Activated T-cell treated with anti-CD3 and anti-CD28 coated beads for 1 hour (primary cell): ENCODE measurements at regions not wholly inside any gene's neighbourhood (a gene's known extent, or its start where the extent isn't known, plus 50 kb on each side); places are given as distances from the start of the nearest gene placed in this dataset.
"Not testable (repeated sequence)": the region's sequence is repeated elsewhere in the genome, so short reads cannot be mapped to it uniquely, and the experiment has no call there.

ENCODE experiments used
- DNase-seq: peaks from one replicate; pipeline ENCODE4 v3.0.0-alpha.2; 2020; ENCODE audit warnings: low read depth

DNA sequence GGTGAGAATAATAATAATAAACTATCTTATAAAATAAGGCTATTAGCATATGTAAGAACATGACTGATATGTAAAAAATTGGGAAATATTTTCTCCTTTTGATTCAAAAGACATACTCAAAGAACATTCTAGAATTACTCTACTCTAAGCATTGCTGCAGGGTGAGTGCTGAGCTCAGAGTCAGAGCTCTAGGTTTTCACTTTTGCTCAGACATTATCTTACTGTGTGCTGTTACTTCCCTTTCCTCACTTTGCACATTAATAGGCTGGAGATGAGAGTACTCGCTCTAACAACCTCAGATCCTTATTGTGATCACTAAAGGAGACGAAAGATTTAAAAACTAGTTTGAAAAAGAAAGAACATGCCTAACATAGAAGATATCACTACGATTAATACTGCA lies 99.4 kb upstream of the C9orf72 start:
- DNase-seq, result no peak

DNA sequence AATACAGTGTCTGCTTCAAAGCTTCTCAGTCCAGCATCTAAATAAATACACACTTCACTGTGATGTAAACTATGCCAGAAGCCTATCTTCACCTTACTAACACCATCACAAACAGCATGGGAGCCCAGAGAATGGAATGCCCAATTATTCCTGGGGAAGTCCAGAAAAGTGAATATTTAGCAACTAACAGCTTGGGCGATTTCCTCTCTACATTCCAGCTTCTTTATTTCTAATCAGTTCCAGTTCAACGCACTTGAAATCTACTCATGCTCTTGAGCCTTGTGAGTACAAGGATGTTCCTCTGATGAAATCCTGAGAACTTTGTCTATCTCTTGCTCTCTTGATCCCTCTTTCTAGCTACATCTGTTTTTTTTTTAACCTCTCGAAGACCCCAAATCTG lies 100.4 kb upstream of the C9orf72 start:
- no peak for DNase-seq

DNA sequence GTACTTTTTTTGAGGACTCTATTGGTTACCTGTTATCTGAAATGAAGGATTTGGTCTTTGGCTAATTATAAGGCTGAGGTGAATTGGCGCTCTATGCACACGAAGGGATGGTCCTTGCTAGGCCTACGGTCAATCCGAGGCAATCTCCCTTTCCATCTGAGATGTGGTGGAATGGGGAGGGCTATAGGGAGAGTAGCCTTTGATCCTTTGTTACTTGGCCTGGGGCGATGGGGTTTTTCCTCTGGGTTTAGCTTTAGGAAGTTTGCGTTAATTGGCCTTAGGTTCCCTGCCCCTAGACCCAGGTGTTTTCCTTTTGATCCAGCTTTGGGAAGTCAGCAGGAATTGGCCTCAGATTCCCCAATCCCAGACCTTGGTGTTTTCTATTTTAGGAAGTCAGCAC lies 102.1 kb upstream of the C9orf72 start:
- DNase-seq, result no peak

DNA sequence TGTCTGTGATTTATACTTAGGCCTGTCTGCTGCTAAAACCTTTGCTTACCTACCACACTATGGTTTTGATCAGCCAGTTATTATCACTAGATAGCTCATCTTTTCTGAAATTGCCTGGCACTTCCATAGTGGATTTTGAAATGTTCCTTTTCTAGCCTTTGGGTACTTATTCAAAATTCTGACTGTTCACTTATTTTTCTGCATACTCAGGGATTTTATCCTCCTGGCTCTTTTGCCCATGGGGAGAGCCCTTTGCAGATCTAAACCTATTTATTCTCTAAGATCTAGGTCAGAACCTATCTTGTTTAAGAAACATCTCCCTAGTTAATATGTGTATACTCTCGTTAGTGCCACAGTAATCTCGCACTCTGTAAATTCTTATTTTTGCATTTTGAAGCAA lies 103.5 kb upstream of the C9orf72 start:
- no peak for DNase-seq

DNA sequence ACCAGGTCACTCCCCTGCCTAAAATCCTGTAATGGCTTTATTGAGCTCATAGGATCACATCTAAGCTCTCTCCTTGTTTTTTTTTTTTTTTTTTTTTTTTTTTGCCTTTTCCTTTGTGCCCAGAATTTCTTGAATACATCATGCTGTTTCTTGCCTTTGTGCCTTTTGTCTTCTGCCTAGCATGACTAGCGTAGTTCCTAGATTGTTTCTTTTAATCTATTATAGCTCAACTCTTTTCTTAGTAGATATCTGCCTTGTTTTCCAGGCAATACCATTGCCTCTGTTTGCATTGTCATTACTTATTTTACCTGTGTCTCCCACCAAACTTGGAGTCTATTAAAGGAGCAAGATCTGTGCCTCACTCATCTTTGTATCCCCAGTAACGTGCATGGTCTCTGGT lies 106.1 kb upstream of the C9orf72 start:
- DNase-seq, result no peak

DNA sequence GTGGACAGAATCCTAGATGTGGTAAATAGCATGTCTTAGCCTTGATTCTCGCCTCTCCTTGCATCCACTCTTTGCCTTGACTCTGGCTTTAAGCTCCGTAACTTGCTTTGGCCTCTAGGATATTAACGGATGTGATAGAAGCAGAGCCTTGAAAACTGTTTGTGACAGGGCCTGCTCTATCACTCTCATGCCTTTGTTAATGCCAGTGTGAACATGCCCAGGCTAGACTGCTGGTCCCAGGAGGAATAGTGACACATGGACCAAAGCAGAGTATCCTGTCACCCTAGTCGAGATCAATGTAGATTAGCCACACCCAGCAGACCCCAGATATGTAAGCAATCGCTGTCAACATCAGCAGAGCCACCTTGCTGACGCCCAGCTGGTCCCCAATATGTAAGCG lies 109.9 kb upstream of the C9orf72 start:
- no peak for DNase-seq

DNA sequence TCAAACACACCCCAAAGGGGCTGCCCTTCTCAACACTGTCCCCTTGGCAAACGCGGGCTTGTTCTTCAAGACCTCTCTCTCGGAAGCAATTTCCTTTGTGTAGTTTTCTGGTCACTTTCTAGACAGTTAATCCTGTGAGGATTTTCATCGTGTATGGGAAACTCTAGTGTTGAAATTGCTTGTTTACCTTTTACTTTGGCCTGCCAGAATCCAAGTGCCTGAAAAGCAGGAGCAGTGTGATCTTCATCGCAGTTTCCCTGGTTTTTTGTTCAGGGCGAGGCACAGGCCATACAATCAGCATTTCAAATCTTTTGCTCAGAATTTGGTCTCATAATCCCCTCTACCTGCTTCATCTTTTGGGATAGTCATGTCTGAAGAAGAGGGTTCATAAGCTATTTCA lies 115.7 kb upstream of the C9orf72 start:
- DNase-seq, result no peak

DNA sequence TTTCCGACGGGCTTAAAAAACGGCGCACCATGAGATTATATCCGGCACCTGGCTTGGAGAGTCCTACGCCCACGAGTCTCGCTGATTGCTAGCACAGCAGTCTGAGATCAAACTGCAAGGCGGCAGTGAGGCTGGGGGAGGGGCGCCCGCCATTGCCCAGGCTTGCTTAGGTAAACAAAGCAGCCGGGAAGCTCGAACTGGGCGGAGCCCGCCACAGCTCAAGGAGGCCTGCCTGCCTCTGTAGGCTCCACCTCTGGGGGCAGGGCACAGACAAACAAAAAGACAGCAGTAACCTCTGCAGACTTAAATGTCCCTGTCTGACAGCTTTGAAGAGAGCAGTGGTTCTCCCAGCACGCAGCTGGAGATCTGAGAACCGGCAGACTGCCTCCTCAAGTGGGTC lies 117.5 kb upstream of the C9orf72 start:
- not testable (repeated sequence) for DNase-seq

DNA sequence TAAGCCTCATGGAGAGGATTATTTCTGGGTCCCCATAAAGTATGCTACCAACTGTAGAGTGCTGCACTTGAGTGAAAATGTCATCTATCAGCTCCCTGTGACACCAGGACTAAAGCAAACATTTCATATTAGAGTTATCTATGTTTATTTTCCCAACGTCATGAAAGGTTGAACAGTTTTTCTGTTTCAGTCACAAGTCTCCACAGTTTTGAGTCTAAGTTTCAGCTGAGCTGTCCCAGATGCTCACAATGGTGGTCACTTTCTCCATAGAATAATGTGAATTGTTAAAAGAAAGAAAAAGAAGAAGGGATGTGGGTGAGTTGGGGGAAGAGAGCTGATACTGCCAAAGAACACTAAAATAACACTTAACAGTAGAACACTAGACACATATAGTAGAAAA lies 126.3 kb upstream of the C9orf72 start:
- no peak for DNase-seq

DNA sequence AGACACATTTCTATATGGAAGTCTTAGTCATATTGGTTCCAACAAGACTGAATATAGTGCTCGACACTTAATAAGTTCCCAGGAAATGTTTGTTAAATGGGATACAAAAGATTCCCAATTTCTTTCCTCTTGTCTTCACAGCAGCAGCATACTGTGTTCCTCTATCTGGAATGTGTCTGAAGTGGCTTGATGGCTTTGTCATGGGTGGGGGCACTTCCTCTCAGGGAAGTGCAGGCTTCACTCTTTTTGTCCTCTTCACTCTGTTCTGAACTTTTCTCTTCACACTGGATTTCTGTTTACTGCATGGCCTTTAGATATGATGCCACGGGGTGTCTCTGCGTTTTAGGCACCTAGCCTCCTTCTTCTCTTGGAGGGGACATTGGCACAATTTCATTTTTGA lies 127.7 kb upstream of the C9orf72 start:
- no peak for DNase-seq

DNA sequence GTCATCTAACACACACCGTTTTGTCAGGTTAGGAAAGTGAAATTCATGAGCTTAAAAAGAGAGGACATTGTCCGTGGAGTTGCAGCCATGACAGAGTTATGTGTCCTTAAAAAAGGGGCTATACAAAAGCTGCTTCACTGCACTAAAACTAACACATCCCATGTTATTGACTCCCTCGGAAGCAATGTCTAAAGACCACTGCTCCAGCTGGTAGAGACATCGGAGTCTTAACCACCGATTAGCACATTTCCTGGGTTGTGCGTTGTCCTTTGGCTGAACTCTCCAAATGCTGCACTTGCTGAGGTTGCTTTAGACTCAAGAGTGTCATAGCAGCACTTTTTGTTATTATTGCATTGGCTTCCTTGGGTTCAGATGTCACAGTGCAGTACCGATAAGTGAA lies 128.3 kb upstream of the C9orf72 start:
- no peak for DNase-seq

DNA sequence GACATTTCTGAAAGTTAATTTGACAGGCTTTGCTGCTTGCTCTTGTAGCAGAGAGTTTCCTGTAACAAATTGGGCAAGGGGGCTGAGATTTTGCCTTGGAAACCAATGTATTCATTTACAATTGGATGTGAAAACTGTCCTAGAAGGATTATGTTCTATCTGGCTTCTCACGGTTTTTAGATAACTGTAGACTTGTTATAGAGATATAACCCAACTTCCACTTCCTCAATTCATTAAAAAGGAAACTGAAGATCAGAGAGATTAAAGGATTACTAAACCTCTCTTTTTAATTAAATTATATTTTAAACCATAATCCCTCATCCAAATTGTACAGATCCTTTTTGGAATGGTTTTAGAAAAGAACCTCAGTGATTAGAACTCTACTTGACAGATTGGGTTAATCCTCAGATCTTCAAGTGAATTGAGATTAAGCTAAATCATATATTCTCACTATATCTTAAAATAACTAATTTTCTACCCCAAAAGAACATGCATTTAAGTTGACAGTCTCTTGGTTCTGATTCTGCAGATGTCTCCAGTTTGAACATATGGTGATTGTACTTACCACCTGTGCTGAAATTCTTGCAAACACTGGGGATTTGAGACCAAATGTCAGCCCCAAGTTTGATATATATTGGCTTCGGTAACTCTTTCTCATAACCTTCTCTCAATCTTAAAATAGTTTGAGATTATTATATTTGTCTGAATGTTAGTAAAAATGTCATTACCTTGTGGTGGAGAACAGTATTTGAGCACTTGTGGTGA lies 130.1 kb upstream of the C9orf72 start:
- DNase-seq, result no peak

DNA sequence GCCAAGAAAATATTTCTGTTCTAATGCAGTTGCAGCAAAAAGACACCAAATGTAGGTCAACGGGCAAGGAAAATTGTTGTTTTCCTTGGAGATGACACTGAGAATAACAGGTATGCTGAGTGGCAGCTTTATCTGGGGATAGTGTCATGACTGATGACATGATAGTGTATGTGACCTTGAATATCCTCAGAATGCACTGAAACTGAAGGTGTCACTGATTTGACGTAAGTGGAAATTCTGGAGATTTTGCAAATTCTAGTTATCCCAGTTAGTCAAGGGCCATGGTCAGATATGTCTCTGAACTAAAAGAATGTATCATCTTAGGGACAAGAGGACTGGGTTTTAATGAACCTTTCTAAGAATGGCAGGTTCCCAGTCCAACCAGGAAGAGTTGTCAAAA lies 138.0 kb upstream of the C9orf72 start:
- DNase-seq, result no peak

DNA sequence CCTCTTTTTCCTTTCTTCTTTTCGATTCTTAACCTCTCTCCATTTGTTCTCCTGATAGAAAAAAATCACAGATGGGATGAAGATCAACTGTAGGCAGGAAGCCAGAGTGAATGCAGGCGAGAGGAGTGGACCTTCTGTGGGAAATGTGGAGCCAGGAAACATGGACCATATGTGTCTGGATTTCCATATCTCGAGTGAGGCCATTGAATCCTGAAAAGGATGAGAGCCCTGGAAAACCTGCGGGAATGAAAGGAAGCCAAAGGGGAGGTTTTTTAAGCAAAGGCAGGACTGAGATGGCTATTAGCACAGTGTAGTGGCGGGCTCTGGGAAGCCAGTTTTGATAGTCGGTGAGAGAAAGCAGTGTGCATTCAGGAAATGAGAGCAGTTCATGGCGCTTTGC lies 139.5 kb upstream of the C9orf72 start:
- no peak for DNase-seq

DNA sequence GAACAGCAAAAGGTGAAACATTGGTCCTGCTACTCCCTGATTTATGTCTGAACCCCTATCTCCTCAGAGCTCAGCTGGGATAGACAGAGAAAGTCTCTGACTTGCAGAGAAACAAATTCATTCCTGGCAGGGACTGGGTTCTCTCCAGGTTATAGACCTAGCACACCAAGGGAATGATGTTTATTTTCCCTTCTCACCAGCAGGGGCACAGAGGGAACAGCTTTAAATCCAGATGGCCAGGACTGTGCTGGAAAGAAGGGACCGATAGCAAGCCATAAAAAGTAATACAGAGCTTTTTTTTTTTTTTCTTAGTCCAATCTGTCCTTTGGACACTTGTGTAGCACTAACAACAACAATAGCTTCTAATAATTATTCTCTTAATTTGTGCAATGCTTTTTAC lies 141.1 kb upstream of the C9orf72 start:
- DNase-seq, result no peak

DNA sequence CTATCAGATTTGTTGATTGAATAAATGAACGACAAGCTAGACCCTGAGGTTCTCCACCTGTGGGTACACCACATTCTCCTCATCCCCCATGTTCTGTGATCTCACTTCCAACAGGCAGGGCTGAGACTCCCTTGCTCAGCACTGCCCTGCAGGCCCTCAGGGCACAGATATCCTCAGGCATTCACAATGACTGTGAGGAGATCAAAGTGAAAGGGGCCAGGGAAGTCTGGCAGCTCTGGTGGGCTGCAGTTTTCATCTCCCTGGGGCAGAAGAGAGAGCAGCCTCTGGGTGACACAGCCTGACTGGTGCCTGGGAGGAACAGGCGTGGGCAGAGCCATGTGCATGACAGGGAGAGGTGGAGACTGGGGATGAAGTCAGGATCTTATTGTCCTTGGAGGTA lies 142.4 kb upstream of the C9orf72 start:
- no peak for DNase-seq

DNA sequence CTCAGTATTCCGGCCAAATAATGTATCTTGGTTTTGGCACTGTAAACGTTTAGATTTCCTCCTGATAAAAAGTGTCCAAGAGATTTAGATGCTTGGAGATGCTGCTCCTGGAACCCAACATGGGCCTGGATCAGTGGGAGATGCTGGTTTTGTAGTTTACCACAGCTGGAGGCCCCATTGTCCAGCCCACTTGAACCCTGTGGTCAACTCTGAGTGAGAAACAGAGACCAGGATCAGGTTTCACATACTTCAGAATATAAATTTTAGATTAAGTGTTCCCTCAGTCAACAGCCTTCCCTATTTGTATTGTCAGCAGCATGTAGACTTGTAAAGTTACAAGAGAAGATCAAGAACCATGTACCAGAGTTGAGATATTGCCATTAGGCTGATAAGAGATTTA lies 144.7 kb upstream of the C9orf72 start:
- DNase-seq, result no peak

DNA sequence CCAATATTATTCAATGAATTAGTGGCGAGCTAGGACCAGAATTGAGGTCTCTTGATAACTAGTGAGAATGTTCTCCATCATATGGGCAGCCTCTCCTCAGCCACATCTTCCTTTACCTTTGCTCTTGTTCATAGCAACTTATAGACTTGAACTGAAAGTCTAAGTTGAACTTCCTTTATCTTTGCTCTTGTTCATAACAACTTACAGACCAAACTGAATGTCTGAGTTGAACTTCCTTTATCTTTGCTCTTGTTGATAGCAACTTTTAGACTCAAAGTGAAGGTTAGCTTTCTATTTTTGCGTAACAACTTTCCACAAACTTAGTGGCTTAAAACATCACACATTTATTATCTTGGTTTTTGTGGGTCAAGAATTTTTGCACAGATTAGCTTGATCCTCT lies 146.4 kb upstream of the C9orf72 start:
- no peak for DNase-seq

DNA sequence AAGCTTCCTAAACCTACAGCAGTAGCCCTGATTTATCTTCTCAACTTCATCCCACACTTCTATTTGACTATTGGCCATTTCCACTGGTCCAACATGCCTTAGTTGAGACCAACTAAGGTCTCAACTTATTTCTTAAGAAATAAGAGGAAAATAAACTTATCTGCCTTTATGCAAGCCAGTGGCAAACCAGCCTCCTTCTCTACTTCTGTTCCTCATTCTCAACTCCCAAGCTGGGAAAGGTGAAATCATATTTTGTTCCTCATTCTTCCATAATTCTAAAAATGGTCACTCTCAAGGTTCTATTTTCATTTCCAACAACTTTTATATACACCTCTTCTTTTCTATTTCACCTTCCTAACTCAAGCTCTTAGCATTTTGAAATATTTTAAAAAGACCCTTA lies 149.6 kb upstream of the C9orf72 start:
- no peak for DNase-seq

DNA sequence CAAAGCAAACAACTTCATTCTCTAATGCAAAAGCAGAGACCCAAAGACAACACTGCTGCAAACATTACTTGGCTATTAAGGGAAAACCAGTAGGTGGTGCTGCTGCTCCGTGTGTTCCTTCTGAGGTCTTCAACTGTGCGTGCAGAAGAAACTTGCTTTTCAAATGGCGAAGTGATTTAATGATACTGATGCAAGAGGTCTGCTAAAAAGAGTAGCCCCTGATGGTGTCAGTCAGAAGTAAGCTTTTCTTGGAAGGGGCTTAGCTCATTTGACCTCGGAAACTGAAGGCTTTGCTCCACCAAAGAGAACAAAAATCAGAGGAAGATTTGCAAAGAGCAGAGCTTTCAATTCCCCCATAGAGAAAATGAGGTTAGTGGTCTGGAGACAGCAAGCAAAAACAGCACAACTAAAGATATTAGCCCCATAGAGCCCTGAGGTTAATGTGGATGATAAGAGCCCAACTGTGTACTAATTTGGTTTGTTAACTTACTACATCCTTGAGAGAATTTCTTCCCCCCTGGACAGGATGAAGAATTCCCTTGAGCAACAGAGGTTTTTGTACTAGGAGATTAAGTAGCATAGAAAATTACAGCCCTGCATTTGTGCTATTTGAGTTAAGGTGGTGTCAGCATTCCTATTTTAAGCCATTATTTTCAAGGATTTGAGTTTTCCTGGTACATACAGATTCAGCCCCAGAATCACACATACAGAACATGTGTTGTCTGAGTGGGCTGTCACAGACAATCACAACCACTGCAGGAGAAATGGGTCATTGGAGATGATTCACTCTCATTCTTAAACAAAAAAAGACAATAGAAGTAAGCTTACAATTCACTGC lies 153.2 kb upstream of the C9orf72 start:
- peak; percentile 23 for DNase-seq

DNA sequence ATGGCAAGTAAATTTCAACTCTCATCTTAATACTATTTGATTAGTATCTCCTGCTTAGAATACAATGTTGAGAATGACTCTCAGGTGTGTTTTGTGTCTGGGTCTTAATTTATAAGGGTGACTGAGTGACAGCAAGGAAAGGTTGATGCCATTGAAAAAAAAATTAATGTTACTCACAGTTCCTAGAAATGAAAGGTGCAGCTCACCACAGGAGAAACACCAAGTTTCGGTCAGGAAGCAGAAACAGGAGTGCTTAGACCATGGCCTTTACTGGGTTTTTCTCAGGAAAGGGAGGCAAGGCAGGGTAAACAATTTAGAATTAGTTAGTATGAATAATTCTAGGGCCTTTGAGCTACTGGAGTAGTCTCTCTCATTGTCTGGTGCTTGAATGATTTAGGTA lies 159.2 kb upstream of the C9orf72 start:
- no peak for DNase-seq

DNA sequence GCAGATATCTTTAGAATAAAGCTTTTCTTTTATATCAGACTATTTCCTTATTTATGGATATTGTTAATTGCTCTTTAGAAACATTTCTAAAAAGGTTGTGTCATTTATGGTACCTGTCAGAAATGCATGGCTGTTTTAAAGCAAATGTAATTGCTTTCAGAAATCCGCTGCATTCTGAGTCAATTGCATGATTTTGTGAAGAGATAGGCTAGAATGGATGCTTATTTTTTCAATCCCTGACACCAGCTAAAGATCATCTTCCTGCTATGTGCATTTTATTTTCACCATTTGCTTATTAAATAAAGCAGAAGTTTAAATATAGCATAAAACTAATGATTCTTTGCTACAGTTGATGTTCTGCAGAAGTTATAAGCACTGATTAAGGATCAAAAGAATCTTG lies 170.2 kb upstream of the C9orf72 start:
- no peak for DNase-seq

DNA sequence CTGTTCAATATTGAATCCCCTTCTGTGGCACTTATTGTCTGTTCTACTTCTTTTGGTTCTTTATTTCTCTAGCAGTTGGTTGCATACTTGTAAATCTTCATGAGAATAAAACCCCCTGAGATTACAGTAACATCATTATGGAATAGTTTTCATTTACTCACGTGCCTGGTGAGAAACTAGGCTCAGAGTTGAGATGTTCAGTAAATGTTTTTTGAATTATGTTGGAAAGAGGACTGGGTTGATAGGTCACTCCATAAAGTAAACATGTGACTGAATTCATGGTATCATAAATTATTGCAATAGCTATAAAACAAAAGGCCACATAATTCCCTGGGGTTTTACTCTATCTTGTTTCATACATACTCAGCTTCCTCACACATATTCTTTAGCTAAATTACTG lies 174.2 kb upstream of the C9orf72 start:
- no peak for DNase-seq

DNA sequence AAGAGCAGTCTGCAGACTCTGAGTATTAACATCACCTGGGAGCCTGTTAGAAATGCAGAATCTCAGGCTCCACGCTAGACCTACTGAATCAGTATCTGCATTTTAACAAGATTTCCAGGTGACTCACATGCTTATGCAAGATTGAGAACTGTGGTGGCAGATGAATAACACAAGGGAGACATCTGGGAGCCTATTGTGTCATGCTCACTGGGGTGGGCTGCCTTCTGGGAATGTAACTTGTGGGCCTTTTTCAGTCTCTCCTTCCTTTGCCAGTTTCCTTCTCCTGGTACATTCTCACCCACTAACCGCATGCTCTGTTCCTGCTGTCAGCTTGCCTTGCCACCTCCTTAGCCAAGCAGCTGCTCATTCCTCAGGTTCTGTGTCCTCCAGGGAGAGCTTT lies 176.6 kb upstream of the C9orf72 start:
- DNase-seq, result no peak
